Skeletal muscle satellite cell (primary cell): ENCODE measurements at regions not wholly inside any gene's neighbourhood (a gene's known extent, or its start where the extent isn't known, plus 50 kb on each side); places are given as distances from the start of the nearest gene placed in this dataset.
A peak's percentile ranks its signal among the peaks of the same experiment; 100 is the strongest.

Source experiments
- H3K27me3 ChIP-seq: 2 replicates; pipeline ENCODE4 v1.7.0; 2013; ENCODE audit warnings: low read length; ENCODE audit not compliant: control insufficient read depth, insufficient read depth
- H3K36me3 ChIP-seq: 2 replicates; pipeline ENCODE4 v1.7.0; 2013; ENCODE audit warnings: mild to moderate bottlenecking, control low read depth, low read length; ENCODE audit not compliant: insufficient read depth
- H3K4me1 ChIP-seq: 2 replicates; pipeline ENCODE4 v1.7.0; 2013; ENCODE audit warnings: low read length; ENCODE audit not compliant: control insufficient read depth, insufficient read depth
- H3K4me2 ChIP-seq: 2 replicates; pipeline ENCODE4 v1.7.0; 2013; ENCODE audit warnings: mild to moderate bottlenecking, low read length
- H3K4me3 ChIP-seq: 2 replicates; pipeline ENCODE4 v1.7.0; 2013; ENCODE audit warnings: low read length
- H3K9ac ChIP-seq: 2 replicates; pipeline ENCODE4 v1.7.0; 2013; ENCODE audit warnings: mild to moderate bottlenecking, low read depth, low read length, moderate library complexity
- H3K9me3 ChIP-seq: replicated peaks from 2 replicates; pipeline ENCODE4 v1.7.0; 2013; ENCODE audit warnings: mild to moderate bottlenecking, control low read depth, low read length

GRCh38 chr2:111692311-111692710 is 191.7 kb downstream of the ANAPC1 start:
- Histone ChIP-seq H3K9me3 (peaks cover 4% of the 10 kb centered on the region), H3K4me3 (no peak overlapping the region), H3K9ac (no peak overlapping the region), H3K4me1 (no peaks in the 10 kb centered on the region), H3K4me2 (no peak overlapping the region), H3K27me3 (peaks cover 25% of the 10 kb centered on the region), H3K36me3 (no peaks in the 10 kb centered on the region)

DNA sequence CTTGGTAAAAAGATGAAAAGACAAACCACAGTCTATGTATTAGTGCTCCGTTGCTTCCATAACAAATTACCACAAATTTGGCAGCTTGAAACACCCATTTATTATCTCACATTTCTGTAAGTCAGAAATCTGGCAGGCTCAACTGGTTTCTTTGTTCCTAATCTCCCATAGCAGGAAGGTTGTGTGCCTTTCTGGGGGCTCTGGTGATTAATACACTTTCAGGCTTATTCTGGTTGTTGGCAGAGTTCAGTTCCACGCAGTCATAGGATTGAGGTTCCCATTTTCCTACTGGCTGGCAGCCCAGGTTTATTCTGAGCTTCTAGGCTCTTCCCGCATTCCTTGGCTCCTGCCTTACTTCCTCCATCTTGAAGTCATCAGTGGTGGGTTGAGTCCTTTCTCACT is 189.3 kb downstream of the ANAPC1 start:
- H3K4me1 ChIP-seq = peaks cover 16% of the 10 kb centered on the region
- peaks cover 12% of the 10 kb centered on the region for H3K27me3 ChIP-seq
- H3K9me3 ChIP-seq = peaks cover 4% of the 10 kb centered on the region
- H3K4me2 ChIP-seq = no peak overlapping the region
- H3K9ac ChIP-seq = no peak overlapping the region
- H3K4me3 ChIP-seq = no peak overlapping the region
- no peaks in the 10 kb centered on the region for H3K36me3 ChIP-seq

DNA sequence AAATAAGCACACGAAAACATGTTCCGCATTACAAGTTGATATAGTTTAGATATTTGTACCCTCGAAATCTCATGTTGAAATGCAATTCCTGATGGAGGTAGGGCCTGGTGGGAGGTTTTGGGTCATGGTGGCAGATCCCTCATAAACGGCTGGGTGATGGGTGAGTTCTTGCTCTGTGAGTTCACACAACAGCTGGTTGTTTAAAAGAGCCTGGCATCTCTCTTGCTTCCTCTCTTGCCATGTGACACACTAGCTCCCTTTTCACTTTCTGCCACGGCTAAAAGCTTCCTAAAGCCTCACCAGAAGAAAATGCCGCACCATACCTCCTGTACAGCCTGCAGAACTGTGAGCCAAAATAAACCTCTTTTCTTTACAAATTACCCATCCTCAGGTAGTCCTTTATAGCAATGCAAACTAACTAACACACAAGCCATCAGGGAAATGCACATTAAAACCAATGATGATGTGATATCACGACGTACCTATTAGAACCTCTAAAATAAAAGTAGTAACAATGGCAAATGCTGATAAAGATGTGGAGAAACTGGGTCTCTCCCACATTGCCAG is 188.5 kb downstream of the ANAPC1 start:
- Histone ChIP-seq H3K4me2 (no peak overlapping the region), H3K4me1 (peaks cover 18% of the 10 kb centered on the region), H3K9me3 (peaks cover 4% of the 10 kb centered on the region), H3K4me3 (no peak overlapping the region), H3K9ac (no peak overlapping the region), H3K36me3 (no peaks in the 10 kb centered on the region), H3K27me3 (peaks cover 8% of the 10 kb centered on the region)

- Histone ChIP-seq H3K4me1 (peaks cover 18% of the 10 kb centered on the region), H3K9ac (no peak overlapping the region), H3K4me3 (no peak overlapping the region), H3K4me2 (no peak overlapping the region), H3K36me3 (no peaks in the 10 kb centered on the region), H3K27me3 (peaks cover under 1% of the 10 kb centered on the region), H3K9me3 (peaks cover 4% of the 10 kb centered on the region)
Observed at GRCh38 chr2:111696226-111696625, 187.8 kb downstream of the ANAPC1 start.

DNA sequence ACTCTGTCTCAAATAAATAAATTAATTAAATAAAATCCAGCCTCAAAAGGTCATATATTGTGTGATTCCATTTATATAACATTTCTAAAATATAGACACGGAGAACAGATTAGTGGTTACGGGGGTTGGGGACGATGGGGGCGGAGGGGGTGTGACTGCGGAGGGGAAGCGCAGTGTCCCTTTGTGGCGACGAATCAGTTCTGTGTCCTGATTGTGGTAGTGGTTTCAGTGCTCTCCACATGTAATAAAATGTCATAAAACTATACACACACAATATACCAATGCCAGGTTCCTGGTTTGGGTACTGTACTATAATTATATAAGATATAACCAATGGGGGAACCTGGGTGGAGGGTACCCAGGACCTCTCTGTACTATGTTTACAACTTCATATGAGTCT is 186.4 kb downstream of the ANAPC1 start:
- Histone ChIP-seq H3K27me3 (peaks cover 4% of the 10 kb centered on the region), H3K4me1 (peaks cover 21% of the 10 kb centered on the region), H3K9ac (no peak overlapping the region), H3K4me3 (no peak overlapping the region), H3K36me3 (no peaks in the 10 kb centered on the region), H3K9me3 (peaks cover 4% of the 10 kb centered on the region), H3K4me2 (no peak overlapping the region)

- Histone ChIP-seq H3K4me3 (no peak overlapping the region), H3K27me3 (peaks cover 6% of the 10 kb centered on the region), H3K36me3 (no peaks in the 10 kb centered on the region), H3K9ac (no peak overlapping the region), H3K9me3 (peaks cover 4% of the 10 kb centered on the region), H3K4me1 (peaks cover 21% of the 10 kb centered on the region), H3K4me2 (no peak overlapping the region)
Observed at GRCh38 chr2:111698089-111698488, 185.9 kb downstream of the ANAPC1 start.

- Histone ChIP-seq H3K36me3 (no peaks in the 10 kb centered on the region), H3K4me2 (peak overlapping the region; percentile 75), H3K9ac (peak overlapping the region; percentile 26), H3K4me1 (peaks cover 27% of the 10 kb centered on the region), H3K4me3 (peak overlapping the region; percentile 54), H3K9me3 (peaks cover 4% of the 10 kb centered on the region), H3K27me3 (peaks cover 6% of the 10 kb centered on the region)
Observed at GRCh38 chr2:111698743-111699554, 185.0 kb downstream of the ANAPC1 start.

GRCh38 chr2:111701266-111701665 is 182.7 kb downstream of the ANAPC1 start:
- Histone ChIP-seq H3K27me3 (peaks cover 9% of the 10 kb centered on the region), H3K9ac (no peak overlapping the region), H3K4me1 (peaks cover 50% of the 10 kb centered on the region), H3K4me2 (no peak overlapping the region), H3K4me3 (no peak overlapping the region), H3K9me3 (no peaks in the 10 kb centered on the region), H3K36me3 (no peaks in the 10 kb centered on the region)

DNA sequence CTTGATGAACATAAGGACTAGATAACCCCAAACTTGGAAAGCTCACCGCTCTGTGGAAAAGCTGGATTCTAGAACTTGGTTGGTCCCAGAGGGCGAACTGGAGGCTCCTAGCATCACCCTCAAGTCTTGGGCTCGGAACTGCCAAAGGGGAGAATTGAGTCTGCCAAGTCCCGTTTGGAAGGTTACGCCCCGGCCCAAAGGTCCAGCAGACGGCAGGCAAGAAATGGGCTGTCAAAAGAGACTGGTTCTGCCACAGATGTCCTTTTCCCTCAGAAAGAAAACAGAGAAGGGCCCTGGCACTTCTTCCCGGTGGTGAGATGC is 182.2 kb downstream of the ANAPC1 start:
- Histone ChIP-seq H3K4me2 (no peak overlapping the region), H3K4me3 (no peak overlapping the region), H3K9ac (no peak overlapping the region), H3K27me3 (peaks cover 13% of the 10 kb centered on the region), H3K36me3 (no peaks in the 10 kb centered on the region), H3K9me3 (no peaks in the 10 kb centered on the region), H3K4me1 (peaks cover 53% of the 10 kb centered on the region)

GRCh38 chr2:111702119-111702803 is 181.7 kb downstream of the ANAPC1 start:
- no peak overlapping the region for H3K9ac ChIP-seq

DNA sequence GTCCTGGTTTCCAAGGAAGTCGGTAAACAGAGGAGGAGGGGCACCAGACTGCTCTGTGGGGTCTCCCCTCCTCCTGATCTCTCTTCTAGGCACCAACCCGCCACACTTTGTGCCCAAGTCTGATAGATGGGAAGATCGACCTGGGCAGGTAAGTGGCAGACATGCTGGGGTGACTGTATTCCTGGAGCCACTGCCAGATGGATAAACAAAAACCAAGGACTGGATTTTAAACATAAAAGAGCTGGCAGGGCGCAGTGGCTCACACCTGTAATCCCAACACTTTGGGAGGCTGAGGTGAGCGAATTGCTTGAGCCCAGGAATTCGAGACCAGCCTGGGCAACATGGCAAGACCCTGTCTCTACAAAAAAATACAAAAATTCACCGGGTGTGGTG is 181.2 kb downstream of the ANAPC1 start:
- H3K36me3 ChIP-seq = no peaks in the 10 kb centered on the region
- no peak overlapping the region for H3K4me2 ChIP-seq
- H3K4me1 ChIP-seq = peaks cover 53% of the 10 kb centered on the region
- H3K27me3 ChIP-seq = peaks cover 22% of the 10 kb centered on the region
- no peak overlapping the region for H3K4me3 ChIP-seq
- no peaks in the 10 kb centered on the region for H3K9me3 ChIP-seq
- H3K9ac ChIP-seq = no peak overlapping the region

More at GRCh38 chr2:111702119-111702803, 181.7 kb downstream of the ANAPC1 start:
- peaks cover 18% of the 10 kb centered on the region for H3K27me3 ChIP-seq
- peaks cover 53% of the 10 kb centered on the region for H3K4me1 ChIP-seq
- no peak overlapping the region for H3K4me3 ChIP-seq
- no peaks in the 10 kb centered on the region for H3K36me3 ChIP-seq
- H3K9me3 ChIP-seq = no peaks in the 10 kb centered on the region
- H3K4me2 ChIP-seq = no peak overlapping the region
